PC-3 (cell line): ENCODE measurements at regions not wholly inside any gene's neighbourhood (a gene's known extent, or its start where the extent isn't known, plus 50 kb on each side); places are given as distances from the start of the nearest gene placed in this dataset.

ENCODE experiments used
- EZH2 ChIP-seq: fragments of 300-600 bp; sonication (generic); IDR thresholded peaks from one replicate; pipeline ENCODE4 v1.6.1; 2017; ENCODE audit warnings: antibody characterized with exemption, mild to moderate bottlenecking, low read length; ENCODE audit not compliant: unreplicated experiment
- EZH2phosphoT487 ChIP-seq: fragments of 300-600 bp; sonication (generic); IDR thresholded peaks from 2 replicates; pipeline ENCODE4 v1.6.1; 2018; ENCODE audit warnings: mild to moderate bottlenecking, antibody characterized with exemption, low read length, borderline replicate concordance
- TF ChIP-seq, protein P1 (sequence below): fragments of 300-600 bp; sonication (generic); conservative IDR thresholded peaks from 2 replicates; pipeline ENCODE4 v1.5.1; 2017; ENCODE audit warnings: antibody characterized with exemption, low read depth, mild to moderate bottlenecking, low read length

DNA sequence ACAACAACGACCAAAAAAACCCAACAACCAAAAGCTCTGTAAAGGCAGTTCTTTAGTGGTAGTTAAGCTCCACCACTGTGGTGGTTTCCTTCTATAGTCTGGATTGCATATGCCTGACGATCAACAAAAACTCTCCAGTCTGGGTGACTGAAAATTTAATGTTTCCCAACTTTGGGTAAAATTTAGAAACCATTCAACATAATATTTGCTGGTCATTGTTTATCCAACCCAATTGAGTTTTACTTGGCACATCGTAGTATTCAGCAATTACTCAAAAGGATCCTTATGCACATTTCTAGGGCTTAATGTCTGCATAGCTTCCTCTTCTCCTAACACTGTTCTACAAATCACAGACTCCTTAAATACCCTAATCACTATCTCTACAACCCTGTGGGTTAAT, 1080.2 kb upstream of the NRXN1 start:
- TF ChIP-seq EZH2phosphoT487: no peak
- TF ChIP-seq EZH2: no peak
- TF ChIP-seq, protein P1, sequence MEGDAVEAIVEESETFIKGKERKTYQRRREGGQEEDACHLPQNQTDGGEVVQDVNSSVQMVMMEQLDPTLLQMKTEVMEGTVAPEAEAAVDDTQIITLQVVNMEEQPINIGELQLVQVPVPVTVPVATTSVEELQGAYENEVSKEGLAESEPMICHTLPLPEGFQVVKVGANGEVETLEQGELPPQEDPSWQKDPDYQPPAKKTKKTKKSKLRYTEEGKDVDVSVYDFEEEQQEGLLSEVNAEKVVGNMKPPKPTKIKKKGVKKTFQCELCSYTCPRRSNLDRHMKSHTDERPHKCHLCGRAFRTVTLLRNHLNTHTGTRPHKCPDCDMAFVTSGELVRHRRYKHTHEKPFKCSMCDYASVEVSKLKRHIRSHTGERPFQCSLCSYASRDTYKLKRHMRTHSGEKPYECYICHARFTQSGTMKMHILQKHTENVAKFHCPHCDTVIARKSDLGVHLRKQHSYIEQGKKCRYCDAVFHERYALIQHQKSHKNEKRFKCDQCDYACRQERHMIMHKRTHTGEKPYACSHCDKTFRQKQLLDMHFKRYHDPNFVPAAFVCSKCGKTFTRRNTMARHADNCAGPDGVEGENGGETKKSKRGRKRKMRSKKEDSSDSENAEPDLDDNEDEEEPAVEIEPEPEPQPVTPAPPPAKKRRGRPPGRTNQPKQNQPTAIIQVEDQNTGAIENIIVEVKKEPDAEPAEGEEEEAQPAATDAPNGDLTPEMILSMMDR: no peak
